Osteoblast (primary cell): ENCODE measurements at regions not wholly inside any gene's neighbourhood (a gene's known extent, or its start where the extent isn't known, plus 50 kb on each side); places are given as distances from the start of the nearest gene placed in this dataset.

Experiments
- DNase-seq: peaks from one replicate; pipeline ENCODE4 v3.0.0; 2011; ENCODE audit warnings: low spot score, mixed read lengths; ENCODE audit not compliant: insufficient read length; ENCODE audit errors: missing footprints
- H2AFZ ChIP-seq: 2 replicates; pipeline ENCODE4 v1.6.0; 2011; ENCODE audit warnings: mild to moderate bottlenecking, low read length
- H3K27ac ChIP-seq: 2 replicates; pipeline ENCODE4 v1.5.1; 2011; ENCODE audit warnings: mild to moderate bottlenecking, low read depth, low read length, moderate library complexity
- H3K27me3 ChIP-seq: 2 replicates; pipeline ENCODE4 v1.6.0; 2012; ENCODE audit warnings: mild to moderate bottlenecking, control low read depth, inconsistent platforms, low read length, moderate library complexity; ENCODE audit not compliant: insufficient read depth
- H3K36me3 ChIP-seq: 2 replicates; pipeline ENCODE4 v1.5.1; 2011; ENCODE audit warnings: mild to moderate bottlenecking, low read length, control low read depth, moderate library complexity; ENCODE audit not compliant: insufficient read depth
- H3K4me1 ChIP-seq: 2 replicates; pipeline ENCODE4 v1.5.1; 2011; ENCODE audit warnings: mild to moderate bottlenecking, low read length, control low read depth, moderate library complexity; ENCODE audit not compliant: insufficient read depth
- H3K4me2 ChIP-seq: 2 replicates; pipeline ENCODE4 v1.6.0; 2011; ENCODE audit warnings: mild to moderate bottlenecking, low read length; ENCODE audit not compliant: insufficient read depth
- H3K4me3 ChIP-seq: fragments of 200-600 bp; sonication (generic); 3 replicates; pipeline ENCODE4 v1.5.1; 2012; ENCODE audit warnings: mild to moderate bottlenecking, low read length, inconsistent platforms; ENCODE audit not compliant: insufficient read depth
- H3K79me2 ChIP-seq: 2 replicates; pipeline ENCODE4 v1.6.0; 2012; ENCODE audit warnings: mild to moderate bottlenecking, low read length, control low read depth, inconsistent platforms; ENCODE audit not compliant: insufficient read depth
- H3K9me3 ChIP-seq: 2 replicates; pipeline ENCODE4 v1.5.1; 2011; ENCODE audit warnings: low read depth, low read length, control low read depth
- H4K20me1 ChIP-seq: 2 replicates; pipeline ENCODE4 v1.6.0; 2012; ENCODE audit warnings: mild to moderate bottlenecking, low read length, control low read depth; ENCODE audit not compliant: insufficient read depth
- TF ChIP-seq, protein P1 (sequence below): IDR thresholded peaks from 2 replicates; pipeline ENCODE4 v1.5.1; 2011; ENCODE audit warnings: mild to moderate bottlenecking, low read depth, low read length, moderate library complexity; ENCODE audit errors: extremely low read depth

DNA sequence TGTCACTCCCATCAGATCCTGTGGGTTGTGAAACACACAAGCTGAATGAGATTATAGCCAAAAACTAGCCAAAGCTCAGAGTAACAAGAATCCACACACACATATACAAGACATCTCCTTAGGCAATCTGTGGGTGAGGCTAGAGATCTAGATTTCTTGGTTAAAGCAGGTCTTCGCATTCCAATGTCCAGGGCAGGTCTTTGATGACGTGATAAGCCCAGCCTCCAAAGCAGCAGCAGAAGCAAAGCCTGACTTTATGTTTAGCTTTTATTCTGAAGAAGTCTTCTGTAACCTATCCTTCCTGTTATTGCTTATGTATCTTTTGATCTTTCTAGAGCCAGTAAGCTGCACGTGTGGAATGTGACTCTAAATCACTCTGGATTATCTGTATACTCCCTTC lies 199.1 kb upstream of the SLC30A5 start:
- DNase-seq, result no peak
- H3K4me2 ChIP-seq, result no peak overlapping the region
- no peak overlapping the region for H3K27ac ChIP-seq
- no peaks in the 10 kb centered on the region for H3K36me3 ChIP-seq
- H3K27me3 ChIP-seq, result no peaks in the 10 kb centered on the region
- no peak overlapping the region for H2AFZ ChIP-seq
- TF ChIP-seq, protein P1, sequence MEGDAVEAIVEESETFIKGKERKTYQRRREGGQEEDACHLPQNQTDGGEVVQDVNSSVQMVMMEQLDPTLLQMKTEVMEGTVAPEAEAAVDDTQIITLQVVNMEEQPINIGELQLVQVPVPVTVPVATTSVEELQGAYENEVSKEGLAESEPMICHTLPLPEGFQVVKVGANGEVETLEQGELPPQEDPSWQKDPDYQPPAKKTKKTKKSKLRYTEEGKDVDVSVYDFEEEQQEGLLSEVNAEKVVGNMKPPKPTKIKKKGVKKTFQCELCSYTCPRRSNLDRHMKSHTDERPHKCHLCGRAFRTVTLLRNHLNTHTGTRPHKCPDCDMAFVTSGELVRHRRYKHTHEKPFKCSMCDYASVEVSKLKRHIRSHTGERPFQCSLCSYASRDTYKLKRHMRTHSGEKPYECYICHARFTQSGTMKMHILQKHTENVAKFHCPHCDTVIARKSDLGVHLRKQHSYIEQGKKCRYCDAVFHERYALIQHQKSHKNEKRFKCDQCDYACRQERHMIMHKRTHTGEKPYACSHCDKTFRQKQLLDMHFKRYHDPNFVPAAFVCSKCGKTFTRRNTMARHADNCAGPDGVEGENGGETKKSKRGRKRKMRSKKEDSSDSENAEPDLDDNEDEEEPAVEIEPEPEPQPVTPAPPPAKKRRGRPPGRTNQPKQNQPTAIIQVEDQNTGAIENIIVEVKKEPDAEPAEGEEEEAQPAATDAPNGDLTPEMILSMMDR, result no peak
- H3K4me3 ChIP-seq, result no peak overlapping the region
- H3K4me1 ChIP-seq, result peaks cover 6% of the 10 kb centered on the region
- H4K20me1 ChIP-seq, result no peaks in the 10 kb centered on the region
- H3K9me3 ChIP-seq, result no peaks in the 10 kb centered on the region
- H3K79me2 ChIP-seq, result no peaks in the 10 kb centered on the region

DNA sequence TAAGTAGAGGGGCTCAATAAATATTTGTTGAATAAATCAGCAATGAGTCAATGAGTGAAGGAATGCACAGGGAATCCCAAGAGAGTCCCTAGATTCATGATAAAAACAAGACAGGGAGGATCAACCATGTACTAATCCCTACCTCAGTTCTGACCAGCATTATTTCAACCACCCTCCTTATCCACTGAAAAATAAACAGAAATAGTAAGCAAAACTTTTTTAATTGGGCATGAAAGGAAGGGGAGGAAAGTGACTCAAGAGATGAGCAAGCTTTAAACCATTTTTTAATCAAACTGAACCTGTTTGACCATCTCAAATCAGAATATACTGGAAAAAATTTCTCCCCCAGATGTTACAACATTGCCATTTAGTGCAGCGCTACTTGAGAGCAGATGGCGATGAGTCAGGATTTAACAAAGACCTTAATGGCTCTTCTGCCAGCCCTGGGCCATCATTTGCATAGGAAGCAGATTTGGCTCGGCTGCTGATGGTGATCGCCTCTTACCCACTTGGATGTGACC lies 194.8 kb upstream of the SLC30A5 start:
- Histone ChIP-seq H3K4me2 (no peak overlapping the region), H2AFZ (no peak overlapping the region), H3K36me3 (no peaks in the 10 kb centered on the region), H3K27me3 (no peaks in the 10 kb centered on the region), H3K4me1 (peaks cover 6% of the 10 kb centered on the region), H3K9me3 (no peaks in the 10 kb centered on the region), H4K20me1 (no peaks in the 10 kb centered on the region), H3K79me2 (no peaks in the 10 kb centered on the region), H3K4me3 (no peak overlapping the region), H3K27ac (no peak overlapping the region)
- DNase-seq, result no peak
- TF ChIP-seq, protein P1, result no peak

- Histone ChIP-seq H3K4me2 (no peak overlapping the region), H3K9me3 (no peaks in the 10 kb centered on the region), H3K36me3 (no peaks in the 10 kb centered on the region), H3K4me3 (no peak overlapping the region), H3K27ac (no peak overlapping the region), H3K27me3 (no peaks in the 10 kb centered on the region), H2AFZ (no peak overlapping the region), H3K4me1 (no peaks in the 10 kb centered on the region), H4K20me1 (no peaks in the 10 kb centered on the region), H3K79me2 (no peaks in the 10 kb centered on the region)
- TF ChIP-seq, protein P1, result no peak
- DNase-seq, result no peak
Measured at GRCh38 chr5:68911840-68912690, 181.7 kb upstream of the SLC30A5 start.

GRCh38 chr5:68915079-68915478 lies 178.7 kb upstream of the SLC30A5 start:
- no peak for DNase-seq
- Histone ChIP-seq H3K79me2 (no peaks in the 10 kb centered on the region), H3K4me1 (no peaks in the 10 kb centered on the region), H3K4me2 (no peak overlapping the region), H3K27ac (no peak overlapping the region), H3K27me3 (no peaks in the 10 kb centered on the region), H3K36me3 (no peaks in the 10 kb centered on the region), H2AFZ (no peak overlapping the region), H4K20me1 (no peaks in the 10 kb centered on the region), H3K9me3 (no peaks in the 10 kb centered on the region), H3K4me3 (no peak overlapping the region)
- TF ChIP-seq, protein P1, result no peak
